ENCODE measurements at regions not wholly inside any gene's neighbourhood (a gene's known extent, or its start where the extent isn't known, plus 50 kb on each side); places are given as distances from the start of the nearest gene placed in this dataset.

DNA sequence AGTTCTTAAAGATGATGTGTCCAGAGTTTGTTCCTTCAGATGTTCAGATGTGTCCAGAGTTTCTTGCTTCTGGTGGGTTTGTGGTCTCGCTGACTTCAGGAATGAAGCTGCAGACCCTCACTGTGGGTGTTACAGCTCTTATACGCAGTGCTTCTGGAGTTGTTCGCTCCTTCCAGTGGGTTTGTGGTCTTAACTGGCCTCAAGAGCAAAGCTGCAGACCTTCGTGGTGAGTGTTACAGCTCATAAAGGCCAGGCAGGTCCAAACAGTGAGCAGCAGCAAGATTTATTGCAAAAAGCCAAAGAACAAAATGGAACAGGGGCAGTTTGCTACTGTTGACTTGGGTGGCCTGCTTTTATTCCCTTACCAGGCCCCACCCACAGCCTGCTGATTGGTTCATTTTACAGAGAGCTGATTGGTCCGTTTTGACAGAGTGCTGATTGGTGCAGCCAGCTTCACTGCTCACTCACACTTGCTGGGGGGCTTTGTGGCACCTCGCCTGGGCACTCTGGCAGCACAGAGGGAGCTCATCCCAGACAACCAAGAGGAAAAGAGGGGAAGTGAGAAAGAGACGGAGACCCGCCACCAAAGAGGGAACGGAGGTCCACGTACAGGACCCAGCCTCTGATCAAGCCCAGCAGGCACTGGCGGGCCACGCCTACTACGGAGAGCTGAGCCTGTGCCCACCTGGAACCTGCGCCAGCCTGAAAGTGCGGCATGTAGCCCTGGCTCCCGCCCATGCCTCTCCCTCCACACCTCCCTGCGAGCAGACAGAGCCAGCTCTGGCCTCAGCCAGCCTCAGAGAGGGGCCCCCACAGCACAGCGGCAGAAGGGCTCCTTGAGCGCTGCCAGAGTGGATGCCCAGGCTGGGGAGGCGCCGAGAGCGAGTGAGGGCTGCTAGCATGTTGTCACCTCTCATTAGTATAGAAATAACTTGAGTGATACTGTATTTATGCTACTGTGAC lies 55.8 kb upstream of the SEMA3C start:
- H3K36me3 ChIP-seq (ENCODE audit: control insufficient read depth, insufficient read depth, low read length) = no peaks in the 10 kb centered on the region
- no peaks in the 10 kb centered on the region for H3K27me3 ChIP-seq (ENCODE audit: control insufficient read depth, insufficient read depth, low read length)
- no peak overlapping the region for H3K4me3 ChIP-seq (ENCODE audit: low read depth, low read length)
- no peak overlapping the region for H3K9ac ChIP-seq (ENCODE audit: low read depth, low read length)
- H3K9me3 ChIP-seq (ENCODE audit: control insufficient read depth, insufficient read depth, low read length) = no peaks in the 10 kb centered on the region
- H3K4me1 ChIP-seq (ENCODE audit: control insufficient read depth, insufficient read depth, low read length) = no peaks in the 10 kb centered on the region

DNA sequence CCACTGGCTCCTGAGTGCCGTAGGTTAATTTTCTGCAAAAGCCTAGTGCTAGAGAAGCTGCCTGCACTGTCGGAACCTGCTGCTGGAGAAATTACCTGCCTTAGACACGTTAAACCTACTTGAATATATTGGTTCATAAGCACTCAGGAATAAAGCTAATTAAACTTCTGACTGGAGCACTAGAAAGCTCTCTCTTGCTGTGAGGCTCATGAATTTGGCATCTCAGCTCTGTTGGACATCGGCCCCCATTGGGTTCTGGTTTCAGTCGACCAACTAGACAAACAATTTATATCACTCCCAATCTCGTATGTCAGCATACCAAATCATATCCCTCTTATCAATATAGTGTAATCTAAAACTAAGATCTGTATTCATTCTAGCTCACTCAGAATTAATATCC lies 52.4 kb upstream of the SEMA3C start:
- Histone ChIP-seq H3K27me3 (ENCODE audit: control insufficient read depth, insufficient read depth, low read length) (no peaks in the 10 kb centered on the region), H3K9me3 (ENCODE audit: control insufficient read depth, insufficient read depth, low read length) (no peaks in the 10 kb centered on the region), H3K4me1 (ENCODE audit: control insufficient read depth, insufficient read depth, low read length) (no peaks in the 10 kb centered on the region), H3K4me3 (ENCODE audit: low read depth, low read length) (no peak overlapping the region), H3K9ac (ENCODE audit: low read depth, low read length) (no peak overlapping the region), H3K36me3 (ENCODE audit: control insufficient read depth, insufficient read depth, low read length) (no peaks in the 10 kb centered on the region)
